MM.1S (cell line): ENCODE measurements at regions not wholly inside any gene's neighbourhood (a gene's known extent, or its start where the extent isn't known, plus 50 kb on each side); places are given as distances from the start of the nearest gene placed in this dataset.

Experiments
- DNase-seq: peaks from one replicate; pipeline ENCODE4 v3.0.0-alpha.2; 2015
- H2AFZ ChIP-seq: fragments of 300-600 bp; sonication (generic); 2 replicates; pipeline ENCODE4 v1.6.0; 2016; ENCODE audit warnings: antibody characterized with exemption, low read length
- H3F3A ChIP-seq: fragments of 300-600 bp; sonication (generic); 2 replicates; pipeline ENCODE4 v1.6.1; 2016; ENCODE audit warnings: mild to moderate bottlenecking, antibody characterized with exemption, low read length, moderate library complexity, mixed read lengths; ENCODE audit not compliant: insufficient read depth
- H3K27ac ChIP-seq: fragments of 300-600 bp; sonication (generic); 2 replicates; pipeline ENCODE4 v1.5.1; 2016; ENCODE audit warnings: mild to moderate bottlenecking, low read length
- H3K27me3 ChIP-seq: fragments of 300-600 bp; sonication (generic); replicated peaks from 2 replicates; pipeline ENCODE4 v1.6.0; 2016; ENCODE audit warnings: low read length; ENCODE audit not compliant: insufficient read depth
- H3K36me3 ChIP-seq: fragments of 300-600 bp; sonication (generic); replicated peaks from 2 replicates; pipeline ENCODE4 v1.6.1; 2016; ENCODE audit warnings: mild to moderate bottlenecking, low read length, mixed read lengths; ENCODE audit not compliant: insufficient read depth
- H3K4me1 ChIP-seq: fragments of 300-600 bp; sonication (generic); 2 replicates; pipeline ENCODE4 v1.6.1; 2016; ENCODE audit warnings: low read length, mixed read lengths
- H3K4me2 ChIP-seq: fragments of 300-600 bp; sonication (generic); 2 replicates; pipeline ENCODE4 v1.6.0; 2016; ENCODE audit warnings: low read depth, low read length
- H3K4me3 ChIP-seq: fragments of 300-600 bp; sonication (generic); 2 replicates; pipeline ENCODE4 v1.5.1; 2016; ENCODE audit warnings: low read length, mixed read lengths
- H3K79me2 ChIP-seq: fragments of 300-600 bp; sonication (generic); 2 replicates; pipeline ENCODE4 v1.6.1; 2016; ENCODE audit warnings: mixed run types, low read length, mixed read lengths
- H3K9ac ChIP-seq: fragments of 300-600 bp; sonication (generic); 2 replicates; pipeline ENCODE4 v1.6.1; 2016; ENCODE audit warnings: low read length, mixed read lengths
- H3K9me2 ChIP-seq: fragments of 300-600 bp; sonication (generic); replicated peaks from 2 replicates; pipeline ENCODE4 v1.6.1; 2016; ENCODE audit warnings: mild to moderate bottlenecking, low read length, mixed read lengths; ENCODE audit not compliant: insufficient read depth
- H3K9me3 ChIP-seq: fragments of 300-600 bp; sonication (generic); replicated peaks from 2 replicates; pipeline ENCODE4 v1.6.1; 2016; ENCODE audit warnings: mild to moderate bottlenecking, low read length, mixed read lengths; ENCODE audit not compliant: insufficient read depth
- H4K20me1 ChIP-seq: fragments of 300-600 bp; sonication (generic); 2 replicates; pipeline ENCODE4 v1.6.1; 2016; ENCODE audit warnings: mild to moderate bottlenecking, low read length, moderate library complexity, mixed read lengths; ENCODE audit not compliant: insufficient read depth
- CTCF ChIP-seq: fragments of 300-600 bp; sonication (generic); IDR thresholded peaks from 2 replicates; pipeline ENCODE4 v1.5.1; 2016; ENCODE audit warnings: antibody characterized with exemption, low read length, mixed read lengths
- EZH2 ChIP-seq: fragments of 300-600 bp; sonication (generic); optimal IDR thresholded peaks from 2 replicates; pipeline ENCODE3; 2017; ENCODE audit warnings: low read depth, mild to moderate bottlenecking, antibody characterized with exemption, low read length, mixed read lengths
- EZH2phosphoT487 ChIP-seq: fragments of 300-600 bp; sonication (generic); IDR thresholded peaks from 2 replicates; pipeline ENCODE4 v1.6.1; 2018; ENCODE audit warnings: antibody characterized with exemption, low read length

- Histone ChIP-seq H3K36me3 (no peaks in the 10 kb centered on the region), H4K20me1 (no peaks in the 10 kb centered on the region), H3K27me3 (no peaks in the 10 kb centered on the region), H3F3A (no peaks in the 10 kb centered on the region), H3K27ac (no peak overlapping the region), H3K9ac (no peak overlapping the region), H2AFZ (no peak overlapping the region), H3K9me2 (no peaks in the 10 kb centered on the region), H3K4me1 (peaks cover 10% of the 10 kb centered on the region), H3K79me2 (no peaks in the 10 kb centered on the region), H3K4me2 (no peak overlapping the region), H3K4me3 (no peak overlapping the region), H3K9me3 (no peaks in the 10 kb centered on the region)
- TF ChIP-seq EZH2phosphoT487 (no peak), CTCF (no peak), EZH2 (no peak)
- DNase-seq = no peak
Observed at GRCh38 chr10:78980815-78981214, 88.0 kb upstream of the ZMIZ1 start.

- TF ChIP-seq EZH2 (no peak), CTCF (no peak), EZH2phosphoT487 (no peak)
- H3K4me1 ChIP-seq = peaks cover 10% of the 10 kb centered on the region
- no peaks in the 10 kb centered on the region for H3K36me3 ChIP-seq
- peak; percentile 63 for DNase-seq
- no peaks in the 10 kb centered on the region for H4K20me1 ChIP-seq
- H3K4me2 ChIP-seq = peak overlapping the region; percentile 41; the same call in 1 of the 2 replicates
- H3K9me3 ChIP-seq = no peaks in the 10 kb centered on the region
- no peaks in the 10 kb centered on the region for H3K79me2 ChIP-seq
- no peaks in the 10 kb centered on the region for H3K9me2 ChIP-seq
- no peaks in the 10 kb centered on the region for H3F3A ChIP-seq
- peak overlapping the region; percentile 24; the same call in 1 of the 2 replicates for H3K27ac ChIP-seq
- no peak overlapping the region for H3K4me3 ChIP-seq
- H3K9ac ChIP-seq = no peak overlapping the region
- no peaks in the 10 kb centered on the region for H3K27me3 ChIP-seq
- peak overlapping the region; percentile 59 for H2AFZ ChIP-seq
Observed at GRCh38 chr10:78981257-78981969, 87.4 kb upstream of the ZMIZ1 start.

- H3K36me3 ChIP-seq = no peaks in the 10 kb centered on the region
- no peaks in the 10 kb centered on the region for H4K20me1 ChIP-seq
- H2AFZ ChIP-seq = peak overlapping the region; percentile 59
- no peaks in the 10 kb centered on the region for H3K9me3 ChIP-seq
- H3K9ac ChIP-seq = no peak overlapping the region
- H3K4me1 ChIP-seq = peaks cover 10% of the 10 kb centered on the region
- H3K4me2 ChIP-seq = peak overlapping the region; percentile 41; the same call in 1 of the 2 replicates
- H3K9me2 ChIP-seq = no peaks in the 10 kb centered on the region
- H3K4me3 ChIP-seq = no peak overlapping the region
- DNase-seq = no peak
- H3K27me3 ChIP-seq = no peaks in the 10 kb centered on the region
- H3F3A ChIP-seq = no peaks in the 10 kb centered on the region
- TF ChIP-seq EZH2 (no peak), EZH2phosphoT487 (no peak), CTCF (no peak)
- no peaks in the 10 kb centered on the region for H3K79me2 ChIP-seq
- H3K27ac ChIP-seq = peak overlapping the region; percentile 24; the same call in 1 of the 2 replicates
Observed at GRCh38 chr10:78981970-78982281, 86.8 kb upstream of the ZMIZ1 start.
